NCI-H2029 (cell line): ENCODE measurements at regions not wholly inside any gene's neighbourhood (a gene's known extent, or its start where the extent isn't known, plus 50 kb on each side); places are given as distances from the start of the nearest gene placed in this dataset.
A peak's percentile ranks its signal among the peaks of the same experiment; 100 is the strongest.

Source experiments
- DNase-seq: peaks from one replicate; lab custom pipeline; 2025; lab: John Stamatoyannopoulos, UW

DNA sequence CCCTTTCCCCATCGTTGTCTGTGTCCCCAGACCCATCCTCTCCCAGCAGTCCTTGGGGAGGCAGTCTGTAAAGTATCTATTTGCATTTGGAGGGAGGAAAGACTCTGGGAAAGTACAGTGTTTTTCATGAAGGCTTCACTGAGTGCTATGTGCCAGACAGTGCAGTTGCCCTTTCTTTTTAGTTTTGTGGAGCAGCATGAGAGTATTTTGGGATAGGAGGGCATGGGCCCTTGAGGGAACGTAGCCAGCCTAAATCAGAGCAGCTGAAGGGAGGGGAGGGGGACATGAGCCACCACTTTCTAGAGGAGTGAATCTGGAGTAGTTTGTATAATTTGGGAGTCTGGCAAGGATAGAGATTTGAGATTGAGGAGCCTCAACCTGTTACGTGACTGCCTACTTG lies 404.0 kb upstream of the KAZN start:
- no peak for DNase-seq

DNA sequence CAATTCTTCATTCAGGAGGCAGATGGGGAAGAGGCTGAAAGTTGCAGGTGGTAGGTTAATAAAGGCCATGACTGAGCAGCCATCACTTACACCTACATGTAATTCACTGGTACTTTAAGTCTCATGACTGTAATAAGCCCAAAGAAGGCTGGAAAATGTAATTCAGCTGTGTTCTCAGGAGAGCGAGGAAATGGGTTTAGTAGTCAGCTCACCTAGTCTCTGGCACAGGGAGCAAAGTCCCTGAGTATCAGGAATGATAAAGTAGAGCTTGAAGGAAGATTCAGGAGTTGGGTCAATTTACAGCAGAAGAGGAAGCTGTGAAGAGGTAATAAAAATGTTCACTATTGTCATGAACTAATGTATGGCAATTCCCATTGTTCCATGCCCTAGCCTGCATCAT lies 393.4 kb upstream of the KAZN start:
- no peak for DNase-seq

DNA sequence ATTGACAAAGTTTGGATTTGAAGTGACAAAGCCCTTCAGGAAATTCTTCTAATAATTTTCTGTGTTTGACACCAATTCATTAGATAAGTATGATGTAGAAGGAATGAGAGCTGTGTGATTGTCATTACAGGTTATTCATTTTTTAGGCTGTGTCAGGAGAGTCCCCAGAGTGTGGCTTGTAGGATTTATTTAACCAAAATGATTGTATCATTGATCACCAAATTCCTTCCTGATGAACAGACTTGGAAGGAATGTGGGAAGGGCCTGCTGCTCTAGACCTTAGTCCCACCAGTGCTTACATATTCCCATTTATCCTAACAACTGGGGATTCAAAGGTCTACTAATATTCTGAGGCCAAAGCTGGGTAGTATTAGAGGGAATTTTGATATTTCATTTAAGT lies 383.3 kb upstream of the KAZN start:
- DNase-seq: no peak

DNA sequence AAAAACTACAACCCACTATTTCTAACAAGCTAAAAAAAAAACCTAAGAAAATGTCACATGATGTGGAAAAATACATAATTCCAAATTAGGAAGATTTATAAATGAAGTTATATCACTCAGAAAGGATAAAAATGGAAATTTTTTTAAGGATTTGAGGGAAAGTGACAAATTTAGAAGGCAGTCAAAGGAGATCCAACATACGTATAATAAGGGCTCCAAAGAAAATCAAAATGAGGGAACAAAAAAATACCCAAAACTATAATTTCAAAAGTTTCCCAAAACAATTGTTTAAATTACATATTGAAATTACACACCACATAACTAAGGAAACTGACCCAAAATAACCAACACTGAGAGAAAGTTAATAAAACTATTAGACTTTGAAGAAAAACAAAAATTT lies 381.1 kb upstream of the KAZN start:
- DNase-seq: no peak

DNA sequence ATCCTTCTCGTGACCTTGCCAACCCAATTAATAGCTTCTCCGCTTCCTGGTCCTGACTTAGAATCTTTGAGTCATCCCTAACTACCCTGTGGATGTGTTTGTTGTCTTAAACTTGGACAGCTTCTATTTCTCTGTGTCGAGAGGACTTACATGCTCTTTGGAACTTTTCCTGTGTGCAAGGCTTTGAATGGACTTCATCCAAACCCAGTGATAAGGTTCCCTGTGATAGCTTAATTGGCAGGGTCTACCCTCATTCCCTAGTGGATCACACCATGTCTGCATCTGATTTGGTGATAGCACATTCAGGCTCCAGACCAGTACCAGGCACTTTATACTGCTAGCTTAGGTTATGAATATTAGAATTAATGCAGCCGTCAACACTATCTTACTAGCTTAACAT lies 378.2 kb upstream of the KAZN start:
- DNase-seq: no peak

DNA sequence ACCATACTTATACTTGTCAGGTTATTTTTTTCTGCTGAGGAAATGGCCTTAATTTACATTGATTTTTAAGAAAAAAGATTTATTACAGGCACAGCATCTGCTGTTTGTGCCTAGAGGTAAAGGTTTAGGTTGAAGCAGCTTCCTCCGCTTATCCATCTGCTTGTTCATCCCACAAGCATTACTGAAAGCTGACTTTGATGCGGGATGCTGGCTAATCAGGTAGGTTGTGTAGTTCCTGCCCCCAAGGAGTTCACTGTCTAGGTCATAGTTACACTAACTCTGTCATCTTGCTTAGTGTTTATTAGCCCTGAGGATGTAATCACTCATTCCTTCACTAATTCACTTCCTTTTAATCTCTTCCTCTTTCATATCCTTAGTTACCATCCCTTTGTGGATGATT lies 377.7 kb upstream of the KAZN start:
- DNase-seq: no peak

DNA sequence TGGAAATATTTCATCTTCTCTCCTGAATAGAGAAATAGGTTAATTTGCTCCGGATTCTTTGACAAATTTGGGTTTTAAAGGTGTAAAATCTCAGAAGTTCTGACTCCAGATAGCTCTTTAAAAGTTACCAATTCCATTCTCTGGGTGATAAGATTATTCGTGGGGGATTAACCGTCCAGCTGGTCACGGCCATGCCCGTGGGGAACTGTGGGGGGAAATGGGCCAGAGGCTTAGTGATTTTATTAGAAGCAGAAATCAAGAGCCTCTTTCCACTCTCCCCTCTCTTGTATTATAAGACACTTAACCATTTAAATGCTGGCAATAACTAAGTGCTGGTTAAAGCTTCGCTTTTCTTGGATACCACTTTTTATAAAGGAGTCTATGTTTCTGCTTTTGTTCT lies 376.4 kb upstream of the KAZN start:
- no peak for DNase-seq

DNA sequence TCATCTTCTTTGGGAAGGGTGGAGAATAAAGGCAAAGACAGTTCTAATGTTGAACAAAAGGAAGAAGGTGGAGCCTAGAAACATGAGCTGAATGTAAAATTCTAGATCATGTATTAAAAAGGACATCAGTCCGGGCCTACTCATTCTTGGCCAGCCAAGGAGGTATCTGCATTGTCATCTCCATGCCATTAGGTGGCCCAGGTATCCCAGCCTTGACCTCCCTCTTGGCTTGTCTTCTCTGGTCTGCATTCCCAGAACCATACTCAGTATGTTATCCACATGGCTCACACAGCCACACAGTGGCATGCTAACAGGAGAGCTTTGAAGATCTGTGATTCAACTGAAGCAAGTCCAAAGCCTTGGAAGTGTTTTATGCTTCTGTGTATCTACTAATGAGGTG lies 369.8 kb upstream of the KAZN start:
- DNase-seq: no peak

DNA sequence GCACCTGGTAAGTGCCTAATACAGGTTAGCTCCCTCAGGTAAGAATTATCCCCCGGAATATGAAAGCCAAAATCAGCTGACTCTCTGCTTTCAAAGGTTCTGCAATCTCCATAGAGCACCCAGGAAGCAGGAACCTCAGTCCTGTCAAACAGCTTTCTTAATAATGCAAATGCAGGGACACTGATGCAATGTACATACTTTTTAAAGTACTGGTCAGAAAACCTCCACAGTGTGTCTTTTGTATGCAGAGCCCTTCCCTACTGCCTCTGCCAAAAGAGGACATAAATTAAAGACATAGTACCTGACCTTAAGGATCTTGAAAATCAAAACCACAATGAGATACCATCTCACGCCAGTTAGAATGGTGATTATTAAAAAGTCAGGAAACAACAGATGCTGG lies 365.0 kb upstream of the KAZN start:
- no peak for DNase-seq

DNA sequence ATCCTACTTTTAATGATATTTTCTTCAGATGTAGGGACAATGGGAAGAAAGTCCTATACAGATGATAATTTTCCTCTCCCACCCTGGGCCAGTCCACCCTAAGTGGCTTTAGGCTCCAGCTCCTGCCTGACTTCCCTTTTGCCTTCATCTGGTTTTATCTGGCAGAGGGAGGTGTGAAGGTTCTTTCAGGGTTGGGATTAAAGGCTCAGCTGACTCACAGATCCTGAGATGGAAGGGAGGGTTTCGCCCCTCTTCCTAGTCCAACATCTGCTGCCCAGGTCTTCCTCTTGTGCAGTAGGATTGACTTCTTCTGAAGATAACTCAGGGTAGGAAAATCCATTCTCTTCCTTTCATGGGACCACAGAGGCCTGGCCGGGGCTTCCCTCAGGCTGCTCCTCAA lies 362.4 kb upstream of the KAZN start:
- DNase-seq: no peak

DNA sequence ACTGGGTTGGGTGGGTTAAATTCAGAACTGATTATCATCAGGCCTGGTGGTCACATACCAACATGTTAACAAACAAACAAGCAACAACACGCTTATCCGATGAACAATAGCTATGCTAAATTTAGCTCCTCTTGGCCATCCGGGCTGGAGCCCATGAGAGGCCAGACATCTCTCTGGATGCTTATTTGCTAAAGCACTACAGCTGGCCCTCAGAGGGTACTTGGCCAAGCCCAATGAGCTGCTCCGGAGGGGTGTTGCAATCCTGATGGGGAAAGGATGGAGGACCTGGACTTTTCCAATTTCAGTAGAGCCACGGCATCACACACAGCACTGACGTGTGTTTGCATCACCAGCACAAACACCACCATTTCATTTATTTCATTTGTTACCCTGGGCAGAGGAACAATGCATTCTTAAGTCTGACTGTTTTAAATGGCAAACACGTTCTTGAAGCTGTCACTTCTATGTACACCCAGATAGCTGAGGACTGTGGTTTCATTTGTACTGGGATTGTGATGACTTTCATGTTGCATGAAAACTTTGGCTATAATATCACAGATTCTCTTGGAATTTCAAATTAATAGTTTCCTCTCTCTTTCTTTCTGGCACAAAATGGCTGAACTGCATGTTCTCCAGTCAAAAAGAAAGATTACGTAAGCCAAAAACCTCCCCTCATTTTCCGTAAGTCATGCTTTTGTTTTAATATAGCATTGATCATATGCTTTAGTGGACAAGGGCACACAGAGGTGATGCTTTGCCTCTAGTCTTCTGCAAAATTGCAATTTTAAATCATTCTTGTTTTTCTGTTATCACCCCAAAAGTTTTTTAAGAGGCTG lies 359.8 kb upstream of the KAZN start:
- peak; percentile 46 for DNase-seq

DNA sequence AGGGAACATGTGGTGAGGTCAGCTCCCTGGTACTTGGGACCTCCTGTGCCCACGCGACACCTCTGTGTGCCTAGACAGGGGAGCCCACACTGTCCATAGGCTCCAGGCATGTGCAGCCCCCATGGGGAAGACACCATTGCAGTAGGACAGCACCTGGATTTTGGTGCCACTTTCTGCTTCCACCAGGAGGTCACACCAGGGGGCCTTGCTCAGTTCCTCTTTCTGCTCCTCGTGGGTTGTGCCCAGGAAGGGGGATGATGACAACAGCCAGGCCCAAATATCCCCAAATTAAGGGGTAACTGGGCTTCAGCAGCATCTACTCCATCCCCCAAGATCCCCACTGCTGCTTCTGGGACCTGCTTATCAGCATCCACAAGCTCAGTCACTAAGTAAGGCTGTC lies 358.2 kb upstream of the KAZN start:
- no peak for DNase-seq

DNA sequence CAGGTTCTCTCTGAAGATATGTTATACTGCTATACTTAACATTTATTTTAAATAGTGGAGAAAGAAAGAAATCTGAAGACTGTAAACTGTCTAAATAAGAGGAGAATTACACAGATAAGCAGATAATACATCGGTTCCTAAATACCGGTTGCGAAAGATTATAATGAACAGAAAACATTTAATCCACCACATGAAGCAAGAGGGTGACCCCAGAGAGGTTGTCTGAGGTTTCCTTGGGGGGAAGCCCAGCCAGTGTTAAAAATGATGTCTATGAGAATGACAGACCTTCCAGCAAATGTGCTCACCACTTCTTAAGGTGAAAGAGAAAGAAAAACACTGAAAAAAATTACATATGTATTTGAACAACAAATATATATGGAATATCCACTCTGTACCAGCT lies 356.4 kb upstream of the KAZN start:
- DNase-seq: no peak

DNA sequence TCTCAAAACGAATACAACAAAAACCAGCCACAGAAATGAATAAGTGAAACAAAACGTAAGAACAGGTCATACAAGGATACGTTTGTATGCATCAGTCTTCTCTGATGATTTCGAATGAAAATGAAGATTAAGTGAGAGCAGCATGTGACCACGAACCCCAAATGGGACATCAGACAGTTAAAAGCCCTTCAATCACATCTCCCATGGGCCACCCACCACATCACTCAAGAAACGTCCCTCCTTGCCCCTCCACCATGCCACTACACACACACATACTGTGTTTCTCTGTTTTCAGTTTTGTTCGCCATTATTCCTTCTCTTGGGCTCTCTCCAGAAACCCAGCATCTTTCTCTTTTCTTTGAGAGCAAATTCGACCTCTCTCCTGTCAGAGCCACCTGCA lies 355.6 kb upstream of the KAZN start:
- no peak for DNase-seq

DNA sequence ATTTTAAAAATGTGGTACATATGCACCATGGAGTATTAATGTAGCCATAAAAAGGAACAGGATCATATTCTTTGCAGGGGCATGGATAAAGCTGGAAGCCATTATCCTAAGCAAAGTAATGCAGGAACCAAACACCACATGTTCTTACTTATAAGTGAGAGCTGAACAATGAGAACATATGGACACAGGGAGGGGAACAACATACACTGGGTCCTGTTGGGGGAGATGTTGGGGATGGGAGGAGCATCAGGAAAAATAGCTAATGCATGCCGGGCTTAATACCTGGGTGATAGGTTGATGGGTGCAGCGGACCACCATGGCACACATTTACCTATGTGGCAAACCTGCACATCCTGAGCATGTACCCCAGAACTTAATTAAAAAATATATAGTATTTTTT lies 352.5 kb upstream of the KAZN start:
- DNase-seq: no peak

DNA sequence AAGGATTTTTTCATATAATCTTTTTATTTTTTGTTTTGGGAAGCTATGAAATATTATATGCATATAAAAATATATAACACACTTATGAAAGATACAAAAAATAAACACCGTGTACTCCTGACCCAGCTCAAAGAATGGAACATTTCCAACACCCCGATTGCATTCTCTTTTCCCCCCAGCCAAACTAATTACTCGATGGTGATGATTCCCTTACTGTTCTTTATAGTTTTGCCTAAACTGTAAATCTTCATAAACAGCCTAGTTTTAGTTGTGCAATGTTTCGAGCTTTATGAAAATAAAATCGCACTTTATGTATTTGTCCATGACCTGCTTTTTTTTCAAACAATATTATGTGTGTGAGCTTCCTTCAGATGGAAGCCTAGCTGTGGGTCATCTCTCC lies 352.0 kb upstream of the KAZN start:
- DNase-seq: no peak

DNA sequence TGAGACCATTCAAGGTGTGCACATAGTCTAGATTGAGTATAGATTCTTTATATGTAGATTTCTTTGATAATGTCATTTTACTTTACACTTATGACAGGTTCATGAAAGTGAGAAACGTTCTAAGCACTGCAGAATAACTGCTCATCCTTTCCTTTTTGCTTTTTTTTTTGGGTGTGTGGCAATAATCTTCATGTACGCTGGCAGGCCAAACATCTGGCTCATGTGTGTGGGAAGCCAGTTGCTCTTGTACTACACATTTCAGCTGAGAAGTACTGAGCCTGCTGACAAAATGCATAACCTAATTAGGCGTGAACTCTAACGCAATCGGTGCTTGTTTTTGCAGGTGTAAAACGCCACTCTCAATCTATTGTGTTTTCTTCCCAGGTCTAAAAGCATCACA lies 350.8 kb upstream of the KAZN start:
- DNase-seq: no peak

DNA sequence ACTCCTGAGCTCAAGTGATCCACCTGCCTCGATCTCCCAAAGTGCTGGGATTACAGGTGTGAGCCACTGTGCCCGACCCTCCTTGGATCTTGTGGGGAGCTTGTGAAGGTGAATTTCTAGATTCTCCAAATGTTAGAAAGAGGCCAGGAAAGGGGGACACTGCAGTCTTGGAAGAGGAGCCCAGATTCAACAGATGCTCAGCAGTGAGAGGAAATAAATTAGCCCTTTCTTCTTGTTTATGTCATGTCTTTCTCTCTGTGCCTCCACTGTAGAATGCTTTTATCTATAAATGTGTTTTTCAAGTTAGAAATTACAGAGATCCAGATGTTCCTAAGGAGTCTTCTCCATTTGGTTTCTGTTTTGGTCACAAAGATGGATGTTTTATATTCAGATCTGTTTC lies 346.6 kb upstream of the KAZN start:
- no peak for DNase-seq

DNA sequence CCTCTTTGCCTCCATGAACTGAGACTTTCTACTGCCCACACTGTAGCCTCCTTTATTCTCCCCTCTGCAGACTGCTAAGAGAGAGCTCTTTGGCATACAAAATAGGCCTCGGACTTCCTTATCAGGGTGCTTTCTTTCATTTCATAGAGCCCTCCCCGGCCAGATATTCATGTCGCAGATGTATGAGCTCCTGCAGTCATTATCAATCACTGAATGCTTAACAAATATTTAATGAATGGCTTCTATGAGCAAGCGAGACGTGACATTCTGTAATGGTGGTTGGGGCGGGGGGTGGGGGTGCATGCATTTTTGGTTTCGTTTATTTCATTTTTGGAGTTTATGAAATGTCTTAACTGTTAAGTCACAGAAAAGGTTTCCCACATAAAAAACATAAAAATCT lies 344.8 kb upstream of the KAZN start:
- DNase-seq: no peak

DNA sequence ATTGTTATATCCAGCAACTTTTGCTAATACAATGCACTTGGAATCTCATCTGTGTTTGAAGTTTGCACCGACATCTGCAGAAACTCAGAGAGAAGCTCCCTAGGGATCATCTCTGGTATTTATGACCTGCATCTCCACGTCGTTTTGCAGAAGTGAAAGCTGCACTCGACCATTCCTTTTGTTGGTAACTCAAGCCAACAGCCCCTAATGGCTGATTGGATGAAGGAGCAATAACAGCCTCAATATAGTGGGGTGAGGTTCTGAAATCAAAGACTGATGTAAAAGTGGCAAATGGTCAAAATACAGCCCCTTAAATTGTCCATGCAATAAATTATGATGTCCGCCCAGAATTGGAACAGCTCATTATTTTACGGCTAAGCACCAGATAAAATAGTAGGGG lies 344.2 kb upstream of the KAZN start:
- DNase-seq: no peak

DNA sequence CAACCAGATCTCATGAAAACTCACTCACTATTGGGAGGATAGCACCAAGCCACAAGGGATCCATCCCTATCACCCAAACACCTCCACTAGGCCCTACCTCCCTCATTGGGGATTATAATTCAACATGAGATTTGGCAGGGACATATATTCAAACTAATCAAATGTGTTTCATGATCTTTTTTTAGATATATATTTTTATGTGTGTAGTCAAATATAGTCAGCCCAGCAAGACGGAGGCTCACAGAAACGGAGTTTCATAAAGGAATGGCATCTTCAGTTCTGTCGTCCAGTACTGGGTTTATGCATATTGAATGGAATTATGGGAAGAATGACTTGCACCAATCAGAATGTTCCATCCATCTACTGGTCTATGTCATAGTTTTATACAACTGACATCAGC lies 343.3 kb upstream of the KAZN start:
- DNase-seq: no peak

DNA sequence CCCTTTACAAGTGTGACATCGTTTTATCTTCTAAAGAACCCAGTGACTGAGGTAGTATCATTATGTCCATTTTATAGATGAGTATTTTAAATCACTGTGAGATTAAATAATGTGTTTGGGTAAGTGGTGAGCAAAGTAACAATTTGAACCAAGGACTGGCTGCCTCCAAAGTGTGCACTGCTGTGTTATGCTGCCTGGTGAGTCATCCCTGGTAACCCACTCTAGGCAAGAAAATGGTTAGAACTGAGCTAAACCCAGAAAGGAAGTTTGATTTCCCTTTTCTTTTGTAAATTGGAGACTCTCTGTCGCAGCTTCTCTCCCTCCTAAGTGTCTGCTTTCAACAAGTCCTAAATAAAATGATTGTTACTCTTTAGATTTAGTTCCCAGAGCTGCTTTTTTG lies 342.8 kb upstream of the KAZN start:
- no peak for DNase-seq

DNA sequence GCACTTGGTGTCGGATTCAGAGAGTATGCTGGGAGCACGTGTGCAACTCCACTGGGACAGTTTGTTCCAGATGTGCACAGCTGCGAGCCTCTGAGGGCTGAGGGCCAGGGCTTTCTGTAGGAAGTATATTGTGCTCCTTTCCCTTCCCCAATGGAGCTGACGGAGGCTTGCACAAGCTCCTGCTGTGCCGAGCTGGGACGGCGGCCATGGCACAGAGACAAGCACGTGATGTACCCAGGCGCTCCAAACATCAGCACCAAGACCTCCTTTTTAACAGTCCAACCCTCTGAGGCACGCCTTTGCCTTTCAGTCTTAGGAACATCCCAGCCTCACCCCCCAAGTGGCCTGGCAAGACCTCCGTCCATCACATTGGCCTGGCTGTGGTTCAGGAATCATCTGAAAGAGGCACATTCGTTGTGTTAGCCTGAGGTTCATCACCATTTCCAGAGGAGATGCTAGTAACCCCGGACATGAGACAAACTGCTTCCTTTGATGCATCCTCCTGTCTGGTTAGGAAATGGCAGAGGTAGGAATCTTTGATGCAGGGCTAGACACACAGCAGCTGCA lies 339.2 kb upstream of the KAZN start:
- no peak for DNase-seq

DNA sequence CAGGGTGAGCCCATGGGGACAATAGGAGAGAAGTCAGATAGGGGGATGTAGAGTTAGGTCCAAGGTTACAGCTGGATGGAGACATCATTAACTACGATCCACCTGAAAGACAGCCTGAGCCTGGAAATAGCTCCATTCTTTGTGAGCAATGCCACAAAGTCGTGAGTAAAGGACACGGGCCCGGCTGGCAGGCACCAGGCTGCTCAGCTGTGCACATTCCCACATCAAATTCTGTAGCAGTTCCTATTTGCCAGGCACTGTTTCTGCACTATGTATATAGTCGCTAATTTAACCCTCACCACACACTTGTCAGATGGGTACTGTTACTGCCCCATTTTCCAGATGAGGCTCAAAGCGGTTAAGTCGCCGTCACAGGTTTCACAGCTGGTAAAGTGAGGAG lies 338.0 kb upstream of the KAZN start:
- DNase-seq: no peak
